Neural cell (in vitro differentiated cells): ENCODE measurements at regions not wholly inside any gene's neighbourhood (a gene's known extent, or its start where the extent isn't known, plus 50 kb on each side); places are given as distances from the start of the nearest gene placed in this dataset.
"Not testable (repeated sequence)": the region's sequence is repeated elsewhere in the genome, so short reads cannot be mapped to it uniquely, and the experiment has no call there.

Source experiments
- H2AFZ ChIP-seq: fragments of 200-600, 300-800 bp; sonication (generic), shearing (Covaris generic); 2 replicates; pipeline ENCODE4 v1.6.0; 2014; ENCODE audit warnings: low read depth, mild to moderate bottlenecking, antibody characterized with exemption, low read length, moderate library complexity
- H3F3A ChIP-seq: fragments of 200-600 bp; shearing (Covaris generic); 2 replicates; pipeline ENCODE4 v1.6.1; 2016; ENCODE audit warnings: mild to moderate bottlenecking, moderate library complexity, mixed read lengths, antibody characterized with exemption, low read length; ENCODE audit not compliant: insufficient read depth, poor library complexity, severe bottlenecking
- H3K27ac ChIP-seq: fragments of 200-600, 300-800 bp; sonication (generic), shearing (Covaris generic); 2 replicates; pipeline ENCODE4 v1.5.1; 2014; ENCODE audit warnings: mild to moderate bottlenecking, low read length, moderate library complexity
- H3K27me3 ChIP-seq: fragments of 300-800, 200-600 bp; sonication (generic), shearing (Covaris generic); 2 replicates; pipeline ENCODE4 v1.6.0; 2014; ENCODE audit warnings: mild to moderate bottlenecking, low read depth, low read length, moderate library complexity; ENCODE audit not compliant: insufficient read depth
- H3K36me3 ChIP-seq: fragments of 300-800, 200-600 bp; sonication (generic), shearing (Covaris generic); 2 replicates; pipeline ENCODE4 v1.5.1; 2014; ENCODE audit warnings: mild to moderate bottlenecking, antibody characterized with exemption, low read length, moderate library complexity; ENCODE audit not compliant: insufficient read depth
- H3K4me2 ChIP-seq: fragments of 300-800, 200-600 bp; sonication (generic), shearing (Covaris generic); 2 replicates; pipeline ENCODE4 v1.6.0; 2014; ENCODE audit warnings: mild to moderate bottlenecking, low read length
- H3K4me3 ChIP-seq: fragments of 300-800, 200-600 bp; sonication (generic), shearing (Covaris generic); 2 replicates; pipeline ENCODE4 v1.5.1; 2014; ENCODE audit warnings: mild to moderate bottlenecking, low read length, moderate library complexity
- H3K79me2 ChIP-seq: fragments of 200-600 bp; shearing (Covaris generic); replicated peaks from 2 replicates; pipeline ENCODE4 v1.6.0; 2014; ENCODE audit warnings: mild to moderate bottlenecking, low read length, moderate library complexity; ENCODE audit not compliant: insufficient read depth
- H3K9ac ChIP-seq: fragments of 300-800, 200-600 bp; sonication (generic), shearing (Covaris generic); 2 replicates; pipeline ENCODE4 v1.6.1; 2016; ENCODE audit warnings: mild to moderate bottlenecking, low read length, mixed read lengths
- H3K9me2 ChIP-seq: fragments of 200-600 bp; shearing (Covaris generic); 2 replicates; pipeline ENCODE4 v1.6.1; 2016; ENCODE audit warnings: mild to moderate bottlenecking, low read length, mixed read lengths; ENCODE audit not compliant: insufficient read depth
- H3K9me3 ChIP-seq: fragments of 200-600, 300-800 bp; sonication (generic), shearing (Covaris generic); 2 replicates; pipeline ENCODE4 v1.6.1; 2016; ENCODE audit warnings: mild to moderate bottlenecking, mixed run types, low read length, moderate library complexity, mixed read lengths
- H4K20me1 ChIP-seq: fragments of 200-600 bp; shearing (Covaris generic); 2 replicates; pipeline ENCODE4 v1.6.1; 2016; ENCODE audit warnings: mild to moderate bottlenecking, mixed run types; ENCODE audit not compliant: insufficient read depth
- CTCF ChIP-seq: fragments of 450-650 bp; IDR thresholded peaks from 2 replicates; pipeline ENCODE4 v1.5.1; 2014; ENCODE audit warnings: antibody characterized with exemption, mild to moderate bottlenecking, moderate library complexity; ENCODE audit not compliant: poor library complexity, severe bottlenecking
- EP300 ChIP-seq: fragments of 450-650 bp; conservative IDR thresholded peaks from 2 replicates; pipeline ENCODE4 v1.6.1; 2014; ENCODE audit warnings: antibody characterized with exemption, mild to moderate bottlenecking, moderate library complexity; ENCODE audit not compliant: poor library complexity, severe bottlenecking
- EZH2 ChIP-seq: fragments of 200-600, 300-800 bp; shearing (Covaris generic), sonication (generic); IDR thresholded peaks from 2 replicates; pipeline ENCODE4 v1.6.1; 2014; ENCODE audit warnings: antibody characterized with exemption, low read length, borderline replicate concordance, mild to moderate bottlenecking; ENCODE audit not compliant: insufficient read depth, poor library complexity, severe bottlenecking
- MXI1 ChIP-seq: fragments of 450-650 bp; conservative IDR thresholded peaks from 2 replicates; pipeline ENCODE4 v1.6.1; 2014; ENCODE audit warnings: antibody characterized with exemption, mild to moderate bottlenecking; ENCODE audit not compliant: poor library complexity, severe bottlenecking
- POLR2AphosphoS5 ChIP-seq: IDR thresholded peaks from 2 replicates; pipeline ENCODE4 v1.6.1; 2012
- RAD21 ChIP-seq: fragments of 450-650 bp; conservative IDR thresholded peaks from 2 replicates; pipeline ENCODE4 v1.6.1; 2014; ENCODE audit warnings: antibody characterized with exemption, mild to moderate bottlenecking, moderate library complexity
- REST ChIP-seq: IDR thresholded peaks from 2 replicates; pipeline ENCODE4 v1.6.1; 2012; ENCODE audit warnings: borderline replicate concordance
- SMC3 ChIP-seq: fragments of 450-650 bp; conservative IDR thresholded peaks from 2 replicates; pipeline ENCODE4 v1.6.1; 2014; ENCODE audit warnings: antibody characterized with exemption, mild to moderate bottlenecking, moderate library complexity; ENCODE audit not compliant: poor library complexity
- TAF1 ChIP-seq: IDR thresholded peaks from 2 replicates; pipeline ENCODE4 v1.6.1; 2012; ENCODE audit warnings: low read depth

GRCh38 chr2:75998451-75998850 is 287.7 kb upstream of the GCFC2 start:
- H3F3A ChIP-seq, result no peaks in the 10 kb centered on the region
- no peak overlapping the region for H3K27ac ChIP-seq
- no peaks in the 10 kb centered on the region for H3K9me2 ChIP-seq
- H3K4me3 ChIP-seq, result no peak overlapping the region
- H3K36me3 ChIP-seq, result no peaks in the 10 kb centered on the region
- no peak overlapping the region for H3K9ac ChIP-seq
- H3K9me3 ChIP-seq, result no peaks in the 10 kb centered on the region
- no peak overlapping the region for H2AFZ ChIP-seq
- no peak for TF ChIP-seq MXI1
- no peak for TF ChIP-seq EZH2
- no peak for TF ChIP-seq SMC3
- no peak for TF ChIP-seq CTCF
- TF ChIP-seq TAF1, result no peak
- TF ChIP-seq POLR2AphosphoS5, result no peak
- TF ChIP-seq EP300, result no peak
- TF ChIP-seq RAD21, result no peak
- no peak for TF ChIP-seq REST
- H4K20me1 ChIP-seq, result no peaks in the 10 kb centered on the region
- no peaks in the 10 kb centered on the region for H3K27me3 ChIP-seq
- no peak overlapping the region for H3K4me2 ChIP-seq
- no peaks in the 10 kb centered on the region for H3K79me2 ChIP-seq

- TF ChIP-seq POLR2AphosphoS5, result no peak
- Histone ChIP-seq H3K79me2 (no peaks in the 10 kb centered on the region), H3F3A (no peaks in the 10 kb centered on the region), H3K9me2 (no peaks in the 10 kb centered on the region), H3K36me3 (no peaks in the 10 kb centered on the region), H3K4me2 (no peak overlapping the region), H2AFZ (no peak overlapping the region), H3K9ac (no peak overlapping the region), H4K20me1 (no peaks in the 10 kb centered on the region), H3K4me3 (no peak overlapping the region), H3K27me3 (no peaks in the 10 kb centered on the region), H3K9me3 (no peaks in the 10 kb centered on the region), H3K27ac (no peak overlapping the region)
Observed at GRCh38 chr2:75994759-75995158, 284.0 kb upstream of the GCFC2 start.

GRCh38 chr2:75988622-75989021 is 277.9 kb upstream of the GCFC2 start:
- H3K27ac ChIP-seq, H3K36me3 ChIP-seq, H3F3A ChIP-seq, H3K4me2 ChIP-seq, H3K9me2 ChIP-seq, H3K9ac ChIP-seq, H3K27me3 ChIP-seq, H4K20me1 ChIP-seq, H2AFZ ChIP-seq, H3K9me3 ChIP-seq, H3K79me2 ChIP-seq, H3K4me3 ChIP-seq: not testable (repeated sequence)
